Pancreas (tissue), 10 donors: ENCODE measurements at regions not wholly inside any gene's neighbourhood (a gene's known extent, or its start where the extent isn't known, plus 50 kb on each side); places are given as distances from the start of the nearest gene placed in this dataset.
A peak's percentile ranks its signal among the peaks of the same experiment; 100 is the strongest.

Experiments
- ATAC-seq, 4 donors: fragments of 200-7000 bp; cut with Tn5 transposase; one replicate each; pipeline versions ENCODE4 v1.8.0 to v1.9.1; 2020; ENCODE audit warnings: mild to moderate bottlenecking in 4 of 4, moderate library complexity in 4 of 4
- DNase-seq, 6 donors: peaks; one replicate each; pipeline ENCODE4 v3.0.0-alpha.2; 2020
- FAIRE-seq: peaks from 2 replicates; lab custom pipeline; 2012; peaks lifted over from hg19 to GRCh38; lab: Jason Lieb, UNC
- H3K27ac ChIP-seq, 4 donors: fragments of 200-600 bp; sonication (generic); 1 replicate in 3 of 4; 2 replicates in 1 of 4; pipeline versions ENCODE4 v1.5.0 to v1.8.0; 2020
- H3K27me3 ChIP-seq, 4 donors: fragments of 200-600 bp; one replicate each; pipeline ENCODE4 v1.8.0; 2021
- H3K36me3 ChIP-seq, 3 donors: fragments of 200-600 bp; sonication (generic) in 1 of 3; one replicate each; pipeline versions ENCODE4 v1.5.0 to v1.8.0; 2020 to 2021
- H3K4me1 ChIP-seq, 3 donors: fragments of 200-600 bp; one replicate each; pipeline ENCODE4 v1.8.0; 2021
- H3K4me3 ChIP-seq, 4 donors: fragments of 200-600 bp; sonication (generic) in 2 of 4; one replicate each; pipeline versions ENCODE4 v1.5.0 to v1.8.0; 2020 to 2021
- H3K9me3 ChIP-seq, 4 donors: fragments of 200-600 bp; one replicate each; pipeline ENCODE4 v1.8.0; 2021
- CTCF ChIP-seq, 4 donors: fragments of 200-600 bp; sonication (generic) in 3 of 4; IDR thresholded peaks; one replicate each; pipeline versions ENCODE4 v1.5.0 to v1.8.0; 2021; ENCODE audit warnings: antibody characterized with exemption in 4 of 4
- WGBS, 2 donors: extraction: QIAGEN DNeasy Blood & Tissue Kit; methylation state at CpG; one replicate each; pipeline ENCODE4 v1.1.7; 2013; 5-methylcytosine and 5-hydroxymethylcytosine counted together
- intact Hi-C, 3 donors: fragments of 100-400 bp; cut with DNase I; formaldehyde crosslinking; loops; one replicate each; pipeline versions ENCODE4 v1.11.1 to v1.14.2; 2022
- donor health status: healthy with polysubstance abuse.
- donor health status: DM: no; HTN: no; CAD: no; lungs with moderate emphysema.
- donor health status: DM: no; HTN: no; CAD: no.
- donor health status: control.
- donor health status: control.
- donor health status: Bipolar disorder and iron deficiency.
- donor health status: DM: yes; HTN: yes; CAD: no.
- donor health status: DM: no; HTN: no; CAD: no.
- donor health status: DM: no; HTN: no; CAD: no.
- donor health status: DM: yes; HTN: yes; CAD: no.

GRCh38 chr3:66140106-66140505 is 80.7 kb upstream of the SLC25A26 start:
- Histone ChIP-seq H3K4me1 (no peaks in the 10 kb centered on the region), H3K36me3 (no peaks in the 10 kb centered on the region), H3K9me3 (no peaks in the 10 kb centered on the region), H3K4me3 (no peak overlapping the region), H3K27ac (no peak overlapping the region), H3K27me3 (no peaks in the 10 kb centered on the region)
- 74 to 96% methylated on average over 2 of the region's 2 CpGs for WGBS, 2 donors
- DNase-seq, result no peak
- intact Hi-C loops, result no loop called here
- no peak for ATAC-seq
- no peak for FAIRE-seq
- no peak for TF ChIP-seq CTCF (IDR thresholded peaks at IDR 0.05)

- FAIRE-seq, result no peak
- no peak for ATAC-seq
- Histone ChIP-seq H3K4me3 (no peak overlapping the region), H3K9me3 (no peaks in the 10 kb centered on the region), H3K27me3 (no peaks in the 10 kb centered on the region), H3K4me1 (no peaks in the 10 kb centered on the region), H3K27ac (no peak overlapping the region), H3K36me3 (no peaks in the 10 kb centered on the region)
- no peak for DNase-seq
- intact Hi-C loops, result loop anchor here in 2 of 3 donors (5.0 to 10.0 kb wide), 2 partner anchors 352 to 355 kb away; no protein-coding TSS in a partner anchor
- WGBS, 2 donors, result 57 to 64% methylated on average over 5 of the region's 5 CpGs
- no peak for TF ChIP-seq CTCF (IDR thresholded peaks at IDR 0.05)
These were observed 81.4 kb upstream of the SLC25A26 start for GRCh38 chr3:66139415-66139814.

- no peak overlapping the region for H3K27ac ChIP-seq
- no peaks in the 10 kb centered on the region for H3K36me3 ChIP-seq
- TF ChIP-seq CTCF (IDR thresholded peaks at IDR 0.05), result peak; percentile 52 to 57 (median 52)
- intact Hi-C loops, result loop anchor here in 2 of 3 donors (5.0 to 10.0 kb wide), 2 partner anchors 351 to 354 kb away; no protein-coding TSS in a partner anchor
- H3K4me3 ChIP-seq, result no peak overlapping the region
- H3K27me3 ChIP-seq, result no peaks in the 10 kb centered on the region
- FAIRE-seq, result no peak
- 14 to 17% methylated on average over 6 of the region's 6 CpGs for WGBS, 2 donors
- no peaks in the 10 kb centered on the region for H3K9me3 ChIP-seq
- no peaks in the 10 kb centered on the region for H3K4me1 ChIP-seq
- peak in 4 of 6 donors; percentile 25 to 63 (median 34) for DNase-seq
- peak; percentile 80 to 98 (median 95) for ATAC-seq
These were observed 82.2 kb upstream of the SLC25A26 start for GRCh38 chr3:66138336-66139313.

- DNase-seq, result no peak
- H3K9me3 ChIP-seq, result no peaks in the 10 kb centered on the region
- H3K4me1 ChIP-seq, result no peaks in the 10 kb centered on the region
- H3K36me3 ChIP-seq, result no peaks in the 10 kb centered on the region
- no peaks in the 10 kb centered on the region for H3K27me3 ChIP-seq
- WGBS, 2 donors, result 90 to 100% methylated on average over 1 of the region's 1 CpG
- no peak for TF ChIP-seq CTCF (IDR thresholded peaks at IDR 0.05)
- intact Hi-C loops, result loop anchor here in 2 of 3 donors (5.0 to 10.0 kb wide), 2 partner anchors 349 to 352 kb away; no protein-coding TSS in a partner anchor
- H3K4me3 ChIP-seq, result no peak overlapping the region
- ATAC-seq, result no peak
- FAIRE-seq, result no peak
- H3K27ac ChIP-seq, result no peak overlapping the region
These were observed 84.2 kb upstream of the SLC25A26 start for GRCh38 chr3:66136597-66136996.
